Mesothelial cell of epicardium (in vitro differentiated cells): ENCODE measurements at regions not wholly inside any gene's neighbourhood (a gene's known extent, or its start where the extent isn't known, plus 50 kb on each side); places are given as distances from the start of the nearest gene placed in this dataset.

Experiments used
- DNase-seq, 2 experiments: peaks; one replicate each; pipeline ENCODE4 v3.0.0; 2021; ENCODE audit warnings: low spot score in 2 of 2; ENCODE audit not compliant: unreplicated experiment in 2 of 2
- H3K27ac Mint-ChIP-seq: 2 replicates; pipeline ENCODE4 v1.8.0; 2021; ENCODE audit warnings: mixed read lengths
- H3K27me3 Mint-ChIP-seq: 2 replicates; pipeline ENCODE4 v1.8.0; 2021; ENCODE audit warnings: low read depth, mixed read lengths
- H3K36me3 Mint-ChIP-seq: 2 replicates; pipeline ENCODE4 v1.8.0; 2021; ENCODE audit warnings: mixed read lengths
- H3K4me1 Mint-ChIP-seq: 2 replicates; pipeline ENCODE4 v1.8.0; 2021; ENCODE audit warnings: mixed read lengths
- H3K4me3 Mint-ChIP-seq: 2 replicates; pipeline ENCODE4 v1.8.0; 2021; ENCODE audit warnings: mild to moderate bottlenecking, moderate library complexity, mixed read lengths
- H3K9me3 Mint-ChIP-seq: 2 replicates; pipeline ENCODE4 v1.8.0; 2021; ENCODE audit warnings: mixed read lengths
- CTCF ChIP-seq: fragments of 200-600 bp; sonication (generic); IDR thresholded peaks from one replicate; pipeline ENCODE4 v1.5.0; 2021; ENCODE audit warnings: antibody characterized with exemption; ENCODE audit not compliant: unreplicated experiment

GRCh38 chr2:207465894-207466293 is 63.9 kb upstream of the CREB1 start:
- no peak overlapping the region for H3K27ac Mint-ChIP-seq
- H3K4me3 Mint-ChIP-seq: no peak overlapping the region
- H3K4me1 Mint-ChIP-seq: no peaks in the 10 kb centered on the region
- no peak for TF ChIP-seq CTCF
- no peaks in the 10 kb centered on the region for H3K9me3 Mint-ChIP-seq
- no peaks in the 10 kb centered on the region for H3K36me3 Mint-ChIP-seq
- H3K27me3 Mint-ChIP-seq: no peaks in the 10 kb centered on the region
- DNase-seq: no peak

GRCh38 chr2:207467716-207468347 is 61.9 kb upstream of the CREB1 start:
- no peak for TF ChIP-seq CTCF
- no peak overlapping the region for H3K27ac Mint-ChIP-seq

GRCh38 chr2:207468488-207468887 is 61.3 kb upstream of the CREB1 start:
- Mint-ChIP-seq H3K27ac (no peak overlapping the region), H3K4me3 (no peak overlapping the region), H3K27me3 (peaks cover 2% of the 10 kb centered on the region), H3K4me1 (peaks cover 6% of the 10 kb centered on the region), H3K36me3 (no peaks in the 10 kb centered on the region), H3K9me3 (no peaks in the 10 kb centered on the region)
- no peak for DNase-seq
- TF ChIP-seq CTCF: no peak

More at GRCh38 chr2:207467716-207468347, 61.9 kb upstream of the CREB1 start:
- no peak for DNase-seq
- Mint-ChIP-seq H3K27me3 (peaks cover 2% of the 10 kb centered on the region), H3K9me3 (no peaks in the 10 kb centered on the region), H3K4me1 (peaks cover 1% of the 10 kb centered on the region), H3K4me3 (no peak overlapping the region), H3K36me3 (no peaks in the 10 kb centered on the region)

GRCh38 chr2:207469451-207469850 is 60.3 kb upstream of the CREB1 start:
- no peak for DNase-seq
- Mint-ChIP-seq H3K9me3 (no peaks in the 10 kb centered on the region), H3K27me3 (peaks cover 5% of the 10 kb centered on the region), H3K4me3 (no peak overlapping the region), H3K4me1 (peaks cover 6% of the 10 kb centered on the region), H3K36me3 (no peaks in the 10 kb centered on the region), H3K27ac (no peak overlapping the region)
- TF ChIP-seq CTCF: no peak

- DNase-seq: no peak
- Mint-ChIP-seq H3K4me1 (peaks cover 9% of the 10 kb centered on the region), H3K36me3 (no peaks in the 10 kb centered on the region), H3K27me3 (peaks cover 8% of the 10 kb centered on the region), H3K27ac (no peak overlapping the region), H3K9me3 (no peaks in the 10 kb centered on the region), H3K4me3 (no peak overlapping the region)
- TF ChIP-seq CTCF: no peak
These were observed 59.6 kb upstream of the CREB1 start for GRCh38 chr2:207469943-207470729.
